Panc1 (cell line): ENCODE measurements at regions not wholly inside any gene's neighbourhood (a gene's known extent, or its start where the extent isn't known, plus 50 kb on each side); places are given as distances from the start of the nearest gene placed in this dataset.

Experiments
- ATAC-seq: fragments of 200-7000 bp; cut with Tn5 transposase; 2 replicates; pipeline ENCODE4 v1.9.1; 2020; ENCODE audit warnings: mild to moderate bottlenecking, moderate library complexity
- BruUV-seq: library from RNA; stranded (reverse); fragments of 400-500 nt; replicated peaks from 2 replicates; lab custom pipeline; 2021; lab: Mats Ljungman, UMichigan
- CTCF ChIA-PET: fragments of 300-600 bp; sonication (Branson Sonifier 250); formaldehyde crosslinking; loops from one replicate; lab custom pipeline; 2022; ENCODE audit warnings: antibody characterized with exemption; lab: Charles Lee
- POLR2A ChIA-PET: fragments of 300-600 bp; sonication (Branson Sonifier 250); formaldehyde crosslinking; loops from one replicate; lab custom pipeline; 2022; ENCODE audit warnings: antibody characterized with exemption; lab: Charles Lee
- DNase-seq: peaks from one replicate; pipeline ENCODE4 v3.0.0-alpha.2; 2010; ENCODE audit warnings: low read depth, low spot score
- H3K27ac ChIP-seq: 2 replicates; pipeline ENCODE4 v1.5.1; 2011; ENCODE audit warnings: mild to moderate bottlenecking, low read length, inconsistent platforms
- H3K27me3 ChIP-seq: fragments of 200-500 bp; sonication (Bioruptor generic); 2 replicates; pipeline ENCODE4 v1.6.0; 2014; ENCODE audit warnings: low read length, inconsistent platforms; ENCODE audit not compliant: control insufficient read depth, insufficient read depth
- H3K36me3 ChIP-seq: fragments of 200-500 bp; sonication (Bioruptor generic); 2 replicates; pipeline ENCODE4 v1.5.1; 2014; ENCODE audit warnings: inconsistent platforms, mild to moderate bottlenecking, low read length, moderate library complexity; ENCODE audit not compliant: control insufficient read depth, insufficient read depth
- H3K4me1 ChIP-seq: 2 replicates; pipeline ENCODE4 v1.5.1; 2011; ENCODE audit warnings: inconsistent platforms, mild to moderate bottlenecking, low read length, moderate library complexity; ENCODE audit not compliant: control insufficient read depth, insufficient read depth
- H3K4me3 ChIP-seq, 2 experiments: 2 replicates each; pipeline ENCODE4 v1.5.1; 2011 to 2012; ENCODE audit warnings: low read depth in 2 of 2, low read length in 2 of 2, mild to moderate bottlenecking in 2 of 2, inconsistent platforms in 1 of 2, moderate library complexity in 1 of 2
- H3K9me3 ChIP-seq: fragments of 200-500 bp; sonication (Bioruptor generic); 2 replicates; pipeline ENCODE4 v1.5.1; 2014; ENCODE audit warnings: low read depth, mild to moderate bottlenecking, inconsistent platforms, low read length, moderate library complexity; ENCODE audit not compliant: control insufficient read depth, insufficient read depth
- CTCF ChIP-seq: fragments of 450-650 bp; IDR thresholded peaks from 2 replicates; pipeline ENCODE4 v1.5.1; 2017; ENCODE audit warnings: mild to moderate bottlenecking
- POLR2AphosphoS5 ChIP-seq: IDR thresholded peaks from 2 replicates; pipeline ENCODE4 v1.6.1; 2012; ENCODE audit warnings: mild to moderate bottlenecking, low read depth, low read length, moderate library complexity
- REST ChIP-seq, 2 experiments: IDR thresholded peaks; 2 replicates each; pipeline ENCODE4 v1.6.1; 2011 to 2012; ENCODE audit warnings: low read depth in 2 of 2, control low read depth in 1 of 2, low read length in 1 of 2, mild to moderate bottlenecking in 1 of 2, moderate library complexity in 1 of 2; ENCODE audit not compliant: insufficient read depth in 1 of 2
- SIN3A ChIP-seq: IDR thresholded peaks from 2 replicates; pipeline ENCODE4 v1.6.1; 2012; ENCODE audit warnings: low read depth, mild to moderate bottlenecking, low read length, moderate library complexity, borderline replicate concordance; ENCODE audit not compliant: insufficient read depth
- TCF7L2 ChIP-seq: IDR thresholded peaks from 2 replicates; pipeline ENCODE4 v1.6.1; 2011; ENCODE audit warnings: mild to moderate bottlenecking, low read depth, low read length, inconsistent platforms
- in situ Hi-C: cut with HindIII; loops from 2 replicates; pipeline ENCODE4 v1.10.0; 2016; ENCODE audit warnings: low sequenced_read_pairs, low pct_unique_long_range_greater_than_20kb
- intact Hi-C: fragments of 100-400 bp; cut with micrococcal nuclease; formaldehyde crosslinking; loops from one replicate; pipeline ENCODE4 v1.10.0; 2022; ENCODE audit not compliant: unreplicated experiment

GRCh38 chr1:57506941-57507340, 83.1 kb upstream of the DAB1 start:
- BruUV-seq, result no TSS peak
- H3K4me3 ChIP-seq, result no peak overlapping the region
- no peak for ATAC-seq
- in situ Hi-C loops (no loop called here), intact Hi-C loops (no loop called here)
- CTCF ChIA-PET, result no interaction called here
- H3K36me3 ChIP-seq, result no peaks in the 10 kb centered on the region
- H3K27ac ChIP-seq, result no peak overlapping the region
- TF ChIP-seq TCF7L2 (no peak), REST (IDR thresholded peaks at IDR 0.05; ENCODE audit: insufficient read depth in 1 of 2, low read depth in 2 of 2, low read length in 1 of 2) (no peak), POLR2AphosphoS5 (no peak), CTCF (no peak), SIN3A (no peak)
- no peak for DNase-seq
- POLR2A ChIA-PET, result no interaction called here
- H3K27me3 ChIP-seq, result no peaks in the 10 kb centered on the region
- no peaks in the 10 kb centered on the region for H3K4me1 ChIP-seq
- no peaks in the 10 kb centered on the region for H3K9me3 ChIP-seq

GRCh38 chr1:57503337-57503736, 79.5 kb upstream of the DAB1 start:
- no peak for TF ChIP-seq TCF7L2
- no peak for TF ChIP-seq REST (IDR thresholded peaks at IDR 0.05; ENCODE audit: insufficient read depth in 1 of 2, low read depth in 2 of 2, low read length in 1 of 2)
- no peak for TF ChIP-seq POLR2AphosphoS5
- TF ChIP-seq SIN3A, result no peak
- TF ChIP-seq CTCF, result no peak
- no peaks in the 10 kb centered on the region for H3K27me3 ChIP-seq
- no peaks in the 10 kb centered on the region for H3K4me1 ChIP-seq
- no peaks in the 10 kb centered on the region for H3K9me3 ChIP-seq
- ChIA-PET POLR2A (no interaction called here), CTCF (no interaction called here)
- ATAC-seq, result no peak
- no TSS peak for BruUV-seq
- no peaks in the 10 kb centered on the region for H3K36me3 ChIP-seq
- intact Hi-C loops, result no loop called here
- DNase-seq, result no peak
- in situ Hi-C loops, result no loop called here
- H3K4me3 ChIP-seq, result no peak overlapping the region
- no peak overlapping the region for H3K27ac ChIP-seq
